Hepatocyte (in vitro differentiated cells): ENCODE measurements at regions not wholly inside any gene's neighbourhood (a gene's known extent, or its start where the extent isn't known, plus 50 kb on each side); places are given as distances from the start of the nearest gene placed in this dataset.

Source experiments
- DNase-seq: peaks from one replicate; pipeline ENCODE4 v3.0.0-alpha.2; 2016; ENCODE audit warnings: low spot score
- H2AFZ ChIP-seq: fragments of 200-600 bp; sonication (generic); 2 replicates; pipeline ENCODE4 v1.6.0; 2016; ENCODE audit warnings: antibody characterized with exemption, mild to moderate bottlenecking
- H3K27ac ChIP-seq: fragments of 200-600 bp; sonication (generic); 2 replicates; pipeline ENCODE4 v1.5.1; 2016; ENCODE audit warnings: mild to moderate bottlenecking
- H3K27me3 ChIP-seq: fragments of 200-600 bp; sonication (generic); 2 replicates; pipeline ENCODE4 v1.6.1; 2016
- H3K36me3 ChIP-seq: fragments of 200-600 bp; sonication (generic); replicated peaks from 2 replicates; pipeline ENCODE4 v1.5.1; 2016; ENCODE audit warnings: low read depth; ENCODE audit not compliant: insufficient read depth
- H3K4me1 ChIP-seq: fragments of 200-600 bp; sonication (generic); 2 replicates; pipeline ENCODE4 v1.5.1; 2016; ENCODE audit warnings: mild to moderate bottlenecking, moderate library complexity; ENCODE audit not compliant: insufficient read depth
- H3K4me2 ChIP-seq: fragments of 200-600 bp; sonication (generic); 2 replicates; pipeline ENCODE4 v1.6.0; 2016
- H3K4me3 ChIP-seq: fragments of 200-600 bp; sonication (generic); 2 replicates; pipeline ENCODE4 v1.5.1; 2016; ENCODE audit warnings: mild to moderate bottlenecking
- H3K79me2 ChIP-seq: fragments of 200-600 bp; sonication (generic); 2 replicates; pipeline ENCODE4 v1.6.0; 2017; ENCODE audit warnings: mild to moderate bottlenecking
- H3K9me2 ChIP-seq: fragments of 200-600 bp; sonication (generic); replicated peaks from 2 replicates; pipeline ENCODE4 v1.6.0; 2017; ENCODE audit warnings: mild to moderate bottlenecking; ENCODE audit not compliant: insufficient read depth
- H3K9me3 ChIP-seq: fragments of 200-600 bp; sonication (generic); 2 replicates; pipeline ENCODE4 v1.5.1; 2016; ENCODE audit warnings: low read depth, mild to moderate bottlenecking
- H4K20me1 ChIP-seq: fragments of 200-600 bp; sonication (generic); 2 replicates; pipeline ENCODE4 v1.6.0; 2016; ENCODE audit warnings: mild to moderate bottlenecking; ENCODE audit not compliant: insufficient read depth, poor library complexity, severe bottlenecking
- EZH2 ChIP-seq: fragments of 200-600 bp; sonication (generic); IDR thresholded peaks from 2 replicates; pipeline ENCODE4 v1.6.1; 2016; ENCODE audit warnings: antibody characterized with exemption, mild to moderate bottlenecking, borderline replicate concordance
- EZH2phosphoT487 ChIP-seq: fragments of 200-600 bp; sonication (generic); IDR thresholded peaks from one replicate; pipeline ENCODE4 v1.6.1; 2018; ENCODE audit warnings: antibody characterized with exemption, mild to moderate bottlenecking, low read depth, moderate library complexity; ENCODE audit not compliant: unreplicated experiment, severe bottlenecking
- WGBS: methylation state at CpG from one replicate; pipeline ENCODE4 v1.1.6; 2016; ENCODE audit warnings: low lambda C conversion rate; ENCODE audit errors: missing lambda C conversion rate; 5-methylcytosine and 5-hydroxymethylcytosine counted together
- TF ChIP-seq, protein P1 (sequence below): fragments of 200-600 bp; sonication (generic); IDR thresholded peaks from 2 replicates; pipeline ENCODE4 v1.5.1; 2016; ENCODE audit warnings: antibody characterized with exemption, mild to moderate bottlenecking; ENCODE audit not compliant: poor library complexity

DNA sequence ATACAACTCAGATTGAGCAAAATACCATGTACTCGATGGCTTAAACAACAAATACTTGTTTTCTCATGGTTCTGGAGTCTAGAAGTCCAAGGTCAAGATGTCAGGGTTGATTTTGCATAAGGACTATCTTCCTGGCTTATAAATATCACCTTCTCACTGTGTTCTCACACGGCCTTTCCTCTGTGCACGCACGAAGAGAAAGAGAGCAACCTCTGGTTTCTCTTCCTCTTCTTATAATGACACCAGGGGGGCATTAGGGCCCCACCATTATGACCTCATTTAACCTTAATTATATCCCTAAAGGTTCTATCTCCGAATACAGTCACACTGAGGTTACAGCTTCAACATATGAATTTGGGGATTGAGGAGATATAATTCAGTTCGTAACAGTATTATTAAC, 504.0 kb downstream of the MAGEE1 start:
- Histone ChIP-seq H3K4me2 (no peak overlapping the region), H3K4me1 (no peaks in the 10 kb centered on the region), H3K79me2 (no peaks in the 10 kb centered on the region), H3K9me3 (no peaks in the 10 kb centered on the region), H3K9me2 (no peaks in the 10 kb centered on the region), H2AFZ (no peak overlapping the region), H3K27ac (no peak overlapping the region), H3K36me3 (no peaks in the 10 kb centered on the region), H3K27me3 (no peaks in the 10 kb centered on the region), H3K4me3 (no peak overlapping the region), H4K20me1 (no peaks in the 10 kb centered on the region)
- no peak for TF ChIP-seq EZH2phosphoT487
- TF ChIP-seq, protein P1, sequence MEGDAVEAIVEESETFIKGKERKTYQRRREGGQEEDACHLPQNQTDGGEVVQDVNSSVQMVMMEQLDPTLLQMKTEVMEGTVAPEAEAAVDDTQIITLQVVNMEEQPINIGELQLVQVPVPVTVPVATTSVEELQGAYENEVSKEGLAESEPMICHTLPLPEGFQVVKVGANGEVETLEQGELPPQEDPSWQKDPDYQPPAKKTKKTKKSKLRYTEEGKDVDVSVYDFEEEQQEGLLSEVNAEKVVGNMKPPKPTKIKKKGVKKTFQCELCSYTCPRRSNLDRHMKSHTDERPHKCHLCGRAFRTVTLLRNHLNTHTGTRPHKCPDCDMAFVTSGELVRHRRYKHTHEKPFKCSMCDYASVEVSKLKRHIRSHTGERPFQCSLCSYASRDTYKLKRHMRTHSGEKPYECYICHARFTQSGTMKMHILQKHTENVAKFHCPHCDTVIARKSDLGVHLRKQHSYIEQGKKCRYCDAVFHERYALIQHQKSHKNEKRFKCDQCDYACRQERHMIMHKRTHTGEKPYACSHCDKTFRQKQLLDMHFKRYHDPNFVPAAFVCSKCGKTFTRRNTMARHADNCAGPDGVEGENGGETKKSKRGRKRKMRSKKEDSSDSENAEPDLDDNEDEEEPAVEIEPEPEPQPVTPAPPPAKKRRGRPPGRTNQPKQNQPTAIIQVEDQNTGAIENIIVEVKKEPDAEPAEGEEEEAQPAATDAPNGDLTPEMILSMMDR, result no peak
- no peak for TF ChIP-seq EZH2
- WGBS, result 83% methylated on average over 6 of the region's 6 CpGs
- DNase-seq, result no peak

DNA sequence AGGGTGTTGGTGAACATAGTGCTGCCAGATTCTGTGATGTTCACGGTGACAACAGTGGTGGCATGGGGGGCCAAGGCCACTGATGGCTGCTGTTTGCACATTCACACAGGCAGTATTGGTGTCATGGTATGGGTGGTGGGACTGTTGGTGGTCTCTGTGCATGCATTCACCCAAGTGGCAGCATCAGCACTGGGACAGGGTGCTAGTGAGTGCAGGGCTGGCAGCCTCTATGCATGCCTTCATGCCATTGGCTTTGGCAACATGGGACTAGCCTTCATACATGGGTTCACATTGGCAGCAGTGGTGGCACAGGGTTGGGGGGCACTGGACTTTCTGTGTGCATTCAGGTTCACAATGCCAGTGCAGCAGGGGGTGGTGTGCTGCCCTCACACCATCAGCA, 489.7 kb upstream of the FGF16 start:
- H3K9me3 ChIP-seq, result no peaks in the 10 kb centered on the region
- no peak overlapping the region for H3K27ac ChIP-seq
- H4K20me1 ChIP-seq, result no peaks in the 10 kb centered on the region
- no peaks in the 10 kb centered on the region for H3K9me2 ChIP-seq
- H3K4me1 ChIP-seq, result no peaks in the 10 kb centered on the region
- no peak for DNase-seq
- H3K36me3 ChIP-seq, result no peaks in the 10 kb centered on the region
- H3K27me3 ChIP-seq, result no peaks in the 10 kb centered on the region
- no peaks in the 10 kb centered on the region for H3K79me2 ChIP-seq
- no peak overlapping the region for H3K4me2 ChIP-seq
- H3K4me3 ChIP-seq, result no peak overlapping the region
- WGBS, result 75% methylated on average over 1 of the region's 1 CpG
- TF ChIP-seq EZH2phosphoT487 (no peak), EZH2 (no peak)
- TF ChIP-seq, protein P1, result no peak
- no peak overlapping the region for H2AFZ ChIP-seq

DNA sequence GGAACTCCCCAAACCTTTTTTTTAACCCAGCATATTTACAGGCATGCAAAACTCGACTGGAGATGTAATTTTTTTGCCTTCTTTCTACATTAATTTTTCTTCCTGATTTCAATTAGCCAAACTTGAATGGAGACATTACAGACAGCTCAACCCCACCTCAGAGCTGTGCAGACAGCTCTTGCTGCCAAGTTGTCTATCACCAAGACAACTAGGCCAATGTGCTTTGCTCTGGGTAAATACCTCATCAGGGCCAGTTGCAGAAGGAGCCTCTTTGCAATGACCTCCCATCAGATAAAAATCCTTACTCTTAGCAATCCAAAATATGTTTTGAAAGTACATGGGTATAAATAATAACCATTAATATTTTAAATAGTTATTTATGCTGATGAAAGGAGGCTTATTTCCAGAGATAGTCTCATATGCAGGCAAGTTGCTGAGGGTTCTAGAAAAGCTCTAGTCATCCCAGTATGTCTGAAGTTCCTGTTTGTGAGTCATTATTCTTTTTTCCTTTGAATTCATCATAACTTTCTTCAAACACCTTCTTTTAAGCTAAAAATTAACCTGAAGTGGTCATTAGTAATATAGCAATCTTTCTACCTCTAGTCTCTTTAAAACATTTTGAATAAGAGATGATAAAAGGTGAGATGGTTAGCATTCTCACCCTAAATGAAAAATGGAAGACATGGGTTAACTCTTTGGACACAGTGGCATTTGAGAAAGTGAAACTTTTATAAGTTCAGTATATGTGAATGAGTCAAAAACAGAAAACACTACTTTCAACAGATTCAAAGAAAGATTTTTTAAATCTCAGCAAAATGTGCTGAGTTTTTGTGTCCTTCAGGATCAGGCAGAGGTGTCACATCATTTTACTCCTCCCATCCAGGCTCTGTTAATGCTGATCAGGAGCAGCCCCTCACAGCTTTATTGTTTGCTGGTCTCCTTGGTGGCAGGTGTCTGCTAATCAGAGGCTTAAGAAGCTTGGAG, 475.5 kb upstream of the FGF16 start:
- no peak overlapping the region for H3K4me3 ChIP-seq
- DNase-seq, result no peak
- H3K4me2 ChIP-seq, result no peak overlapping the region
- H3K9me3 ChIP-seq, result no peaks in the 10 kb centered on the region
- H4K20me1 ChIP-seq, result no peaks in the 10 kb centered on the region
- H3K27me3 ChIP-seq, result no peaks in the 10 kb centered on the region
- no peak overlapping the region for H2AFZ ChIP-seq
- no peak overlapping the region for H3K27ac ChIP-seq
- H3K36me3 ChIP-seq, result no peaks in the 10 kb centered on the region
- H3K79me2 ChIP-seq, result no peaks in the 10 kb centered on the region
- H3K9me2 ChIP-seq, result no peaks in the 10 kb centered on the region
- no peaks in the 10 kb centered on the region for H3K4me1 ChIP-seq
- 67% methylated on average over 1 of the region's 1 CpG for WGBS
- no peak for TF ChIP-seq EZH2phosphoT487
- TF ChIP-seq EZH2, result no peak
- TF ChIP-seq, protein P1, result no peak
